ENCODE measurements at regions not wholly inside any gene's neighbourhood (a gene's known extent, or its start where the extent isn't known, plus 50 kb on each side); places are given as distances from the start of the nearest gene placed in this dataset.
A peak's percentile ranks its signal among the peaks of the same experiment; 100 is the strongest.

DNA sequence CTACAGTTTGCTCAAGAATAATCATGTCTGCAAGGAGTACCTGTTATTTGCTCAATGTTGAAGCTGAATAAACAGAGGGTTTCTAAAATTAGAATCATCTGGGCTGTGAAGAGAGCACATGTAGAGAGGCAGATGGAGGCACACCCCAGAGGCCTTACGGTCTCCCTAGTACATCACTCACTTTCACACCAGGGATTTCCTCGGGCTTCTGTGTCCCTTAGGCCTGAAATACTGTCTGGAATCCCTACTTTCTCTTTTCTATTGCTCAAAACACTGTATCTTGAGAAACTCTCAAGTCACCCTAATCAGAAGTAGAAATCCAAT, 473.7 kb upstream of the ROBO2 start:
- intact Hi-C loops (cut with micrococcal nuclease; ENCODE audit: unreplicated experiment), result no loop called here
- in situ Hi-C loops (cut with HindIII; ENCODE audit: low pct_unique_long_range_greater_than_20kb, low sequenced_read_pairs), result no loop called here

DNA sequence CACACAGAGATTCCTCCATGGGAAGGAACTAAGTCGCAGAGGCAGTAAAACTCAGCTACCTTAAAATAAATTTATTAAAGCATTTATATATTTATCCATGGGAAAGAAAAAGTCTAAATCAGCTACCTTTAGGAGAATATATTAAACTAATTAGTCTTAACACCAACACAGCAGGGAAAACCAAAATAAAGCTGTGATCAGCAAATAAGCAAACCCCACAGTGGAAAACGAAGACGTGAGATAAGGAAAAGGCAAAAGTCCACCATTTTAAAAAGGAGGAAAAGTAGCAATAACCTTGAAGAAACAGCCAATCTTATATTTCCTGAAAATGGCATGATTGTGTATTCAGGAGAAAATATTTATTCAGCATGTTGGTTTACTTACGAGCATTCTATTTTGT, 473.0 kb upstream of the ROBO2 start:
- no peaks in the 10 kb centered on the region for H3K36me3 ChIP-seq (ENCODE audit: control insufficient read depth, insufficient read depth, low read length)
- no peak for ATAC-seq

More for the DNA sequence above, 473.7 kb upstream of the ROBO2 start:
- TF ChIP-seq POLR2AphosphoS5 (IDR thresholded peaks at IDR 0.05; ENCODE audit: low read depth, low read length), result no peak
- ChIA-PET CTCF (no interaction called here), POLR2A (no interaction called here)
- no peak for ATAC-seq
- Histone ChIP-seq H3K36me3 (ENCODE audit: control insufficient read depth, insufficient read depth, low read length) (no peaks in the 10 kb centered on the region), H3K4me3 (ENCODE audit: low read depth in 2 of 2, low read length in 2 of 2) (no peak overlapping the region), H3K27ac (ENCODE audit: low read length) (no peak overlapping the region), H3K27me3 (ENCODE audit: control insufficient read depth, insufficient read depth, low read length) (no peaks in the 10 kb centered on the region), H3K9me3 (ENCODE audit: control insufficient read depth, insufficient read depth, low read depth, low read length) (no peaks in the 10 kb centered on the region), H3K4me1 (ENCODE audit: control insufficient read depth, insufficient read depth, low read length) (no peaks in the 10 kb centered on the region)
- BruUV-seq (replicated peaks), result no TSS peak
- no peak for DNase-seq (ENCODE audit: low read depth, low spot score)

DNA sequence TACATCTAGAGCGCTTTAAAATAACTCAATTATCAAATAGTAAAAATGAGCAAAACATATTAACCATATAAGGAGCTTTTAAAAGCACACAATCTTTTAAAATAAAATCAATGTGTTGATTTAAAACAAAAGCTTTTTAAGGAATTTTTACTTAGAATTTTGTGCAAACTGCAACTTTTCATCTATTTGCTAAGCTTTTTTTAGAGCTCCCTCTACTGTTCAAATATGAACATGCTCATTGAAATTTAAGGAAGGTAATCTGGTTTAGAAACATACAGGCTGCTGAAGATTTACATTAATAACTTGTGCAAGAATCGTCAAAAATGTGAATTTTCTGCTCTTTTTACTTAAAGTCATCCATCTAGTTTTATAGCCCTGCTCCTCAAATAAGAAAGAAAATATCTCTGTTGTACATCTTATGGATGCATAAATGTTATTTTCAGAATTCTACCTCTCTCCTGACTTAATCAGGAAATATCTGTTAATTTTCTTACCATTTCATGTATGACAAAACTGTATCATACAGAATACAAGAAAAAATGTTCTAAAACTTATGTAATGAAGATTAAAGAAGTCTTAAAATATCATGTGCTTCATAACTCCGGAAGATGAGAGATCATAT, 469.4 kb upstream of the ROBO2 start:
- Histone ChIP-seq H3K27ac (ENCODE audit: low read length) (no peak overlapping the region), H3K36me3 (ENCODE audit: control insufficient read depth, insufficient read depth, low read length) (no peaks in the 10 kb centered on the region), H3K9me3 (ENCODE audit: control insufficient read depth, insufficient read depth, low read depth, low read length) (no peaks in the 10 kb centered on the region), H3K27me3 (ENCODE audit: control insufficient read depth, insufficient read depth, low read length) (no peaks in the 10 kb centered on the region), H3K4me3 (ENCODE audit: low read depth in 2 of 2, low read length in 2 of 2) (no peak overlapping the region), H3K4me1 (ENCODE audit: control insufficient read depth, insufficient read depth, low read length) (no peaks in the 10 kb centered on the region)
- intact Hi-C loops (cut with micrococcal nuclease; ENCODE audit: unreplicated experiment) (no loop called here), in situ Hi-C loops (cut with HindIII; ENCODE audit: low pct_unique_long_range_greater_than_20kb, low sequenced_read_pairs) (no loop called here)
- BruUV-seq (replicated peaks), result no TSS peak
- TF ChIP-seq, protein P1, sequence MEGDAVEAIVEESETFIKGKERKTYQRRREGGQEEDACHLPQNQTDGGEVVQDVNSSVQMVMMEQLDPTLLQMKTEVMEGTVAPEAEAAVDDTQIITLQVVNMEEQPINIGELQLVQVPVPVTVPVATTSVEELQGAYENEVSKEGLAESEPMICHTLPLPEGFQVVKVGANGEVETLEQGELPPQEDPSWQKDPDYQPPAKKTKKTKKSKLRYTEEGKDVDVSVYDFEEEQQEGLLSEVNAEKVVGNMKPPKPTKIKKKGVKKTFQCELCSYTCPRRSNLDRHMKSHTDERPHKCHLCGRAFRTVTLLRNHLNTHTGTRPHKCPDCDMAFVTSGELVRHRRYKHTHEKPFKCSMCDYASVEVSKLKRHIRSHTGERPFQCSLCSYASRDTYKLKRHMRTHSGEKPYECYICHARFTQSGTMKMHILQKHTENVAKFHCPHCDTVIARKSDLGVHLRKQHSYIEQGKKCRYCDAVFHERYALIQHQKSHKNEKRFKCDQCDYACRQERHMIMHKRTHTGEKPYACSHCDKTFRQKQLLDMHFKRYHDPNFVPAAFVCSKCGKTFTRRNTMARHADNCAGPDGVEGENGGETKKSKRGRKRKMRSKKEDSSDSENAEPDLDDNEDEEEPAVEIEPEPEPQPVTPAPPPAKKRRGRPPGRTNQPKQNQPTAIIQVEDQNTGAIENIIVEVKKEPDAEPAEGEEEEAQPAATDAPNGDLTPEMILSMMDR (IDR thresholded peaks at IDR 0.05), result peak; percentile 58; the same call in 1 of the 2 replicates
- no peak for TF ChIP-seq TCF7L2 (IDR thresholded peaks at IDR 0.05; ENCODE audit: low read depth, low read length)
- POLR2A ChIA-PET, result no interaction called here
- DNase-seq (ENCODE audit: low read depth, low spot score), result no peak
- ATAC-seq, result no peak
- CTCF ChIA-PET, result no interaction called here

More for the DNA sequence above, 473.0 kb upstream of the ROBO2 start:
- H3K4me3 ChIP-seq (ENCODE audit: low read depth in 2 of 2, low read length in 2 of 2), result no peak overlapping the region
- BruUV-seq (replicated peaks), result no TSS peak
- in situ Hi-C loops (cut with HindIII; ENCODE audit: low pct_unique_long_range_greater_than_20kb, low sequenced_read_pairs) (no loop called here), intact Hi-C loops (cut with micrococcal nuclease; ENCODE audit: unreplicated experiment) (no loop called here)
- no peak for TF ChIP-seq TCF7L2 (IDR thresholded peaks at IDR 0.05; ENCODE audit: low read depth, low read length)
- TF ChIP-seq SIN3A (IDR thresholded peaks at IDR 0.05; ENCODE audit: borderline replicate concordance, insufficient read depth, low read depth, low read length), result no peak
- TF ChIP-seq, protein P1 (IDR thresholded peaks at IDR 0.05), result no peak
- TF ChIP-seq, protein P2, sequence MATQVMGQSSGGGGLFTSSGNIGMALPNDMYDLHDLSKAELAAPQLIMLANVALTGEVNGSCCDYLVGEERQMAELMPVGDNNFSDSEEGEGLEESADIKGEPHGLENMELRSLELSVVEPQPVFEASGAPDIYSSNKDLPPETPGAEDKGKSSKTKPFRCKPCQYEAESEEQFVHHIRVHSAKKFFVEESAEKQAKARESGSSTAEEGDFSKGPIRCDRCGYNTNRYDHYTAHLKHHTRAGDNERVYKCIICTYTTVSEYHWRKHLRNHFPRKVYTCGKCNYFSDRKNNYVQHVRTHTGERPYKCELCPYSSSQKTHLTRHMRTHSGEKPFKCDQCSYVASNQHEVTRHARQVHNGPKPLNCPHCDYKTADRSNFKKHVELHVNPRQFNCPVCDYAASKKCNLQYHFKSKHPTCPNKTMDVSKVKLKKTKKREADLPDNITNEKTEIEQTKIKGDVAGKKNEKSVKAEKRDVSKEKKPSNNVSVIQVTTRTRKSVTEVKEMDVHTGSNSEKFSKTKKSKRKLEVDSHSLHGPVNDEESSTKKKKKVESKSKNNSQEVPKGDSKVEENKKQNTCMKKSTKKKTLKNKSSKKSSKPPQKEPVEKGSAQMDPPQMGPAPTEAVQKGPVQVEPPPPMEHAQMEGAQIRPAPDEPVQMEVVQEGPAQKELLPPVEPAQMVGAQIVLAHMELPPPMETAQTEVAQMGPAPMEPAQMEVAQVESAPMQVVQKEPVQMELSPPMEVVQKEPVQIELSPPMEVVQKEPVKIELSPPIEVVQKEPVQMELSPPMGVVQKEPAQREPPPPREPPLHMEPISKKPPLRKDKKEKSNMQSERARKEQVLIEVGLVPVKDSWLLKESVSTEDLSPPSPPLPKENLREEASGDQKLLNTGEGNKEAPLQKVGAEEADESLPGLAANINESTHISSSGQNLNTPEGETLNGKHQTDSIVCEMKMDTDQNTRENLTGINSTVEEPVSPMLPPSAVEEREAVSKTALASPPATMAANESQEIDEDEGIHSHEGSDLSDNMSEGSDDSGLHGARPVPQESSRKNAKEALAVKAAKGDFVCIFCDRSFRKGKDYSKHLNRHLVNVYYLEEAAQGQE (IDR thresholded peaks at IDR 0.05; ENCODE audit: insufficient read depth in 1 of 2, low read depth in 2 of 2, low read length in 1 of 2), result no peak
- no peak for TF ChIP-seq POLR2AphosphoS5 (IDR thresholded peaks at IDR 0.05; ENCODE audit: low read depth, low read length)
- no peak for DNase-seq (ENCODE audit: low read depth, low spot score)
- H3K4me1 ChIP-seq (ENCODE audit: control insufficient read depth, insufficient read depth, low read length), result no peaks in the 10 kb centered on the region
- CTCF ChIA-PET, result no interaction called here
- POLR2A ChIA-PET, result no interaction called here
- no peaks in the 10 kb centered on the region for H3K27me3 ChIP-seq (ENCODE audit: control insufficient read depth, insufficient read depth, low read length)
- no peak overlapping the region for H3K27ac ChIP-seq (ENCODE audit: low read length)
- no peaks in the 10 kb centered on the region for H3K9me3 ChIP-seq (ENCODE audit: control insufficient read depth, insufficient read depth, low read depth, low read length)

Data from Panc1 (cell line).